Transverse colon (tissue), 4 donors: ENCODE measurements at regions not wholly inside any gene's neighbourhood (a gene's known extent, or its start where the extent isn't known, plus 50 kb on each side); places are given as distances from the start of the nearest gene placed in this dataset.

ENCODE experiments used
- DNase-seq: peaks from one replicate; pipeline ENCODE4 v3.0.0-alpha.2; 2019
- H3K27ac ChIP-seq, 4 donors: fragments of 200-600 bp; sonication (generic); 2 replicates each; pipeline ENCODE4 v1.5.1; 2016 to 2018; ENCODE audit warnings: inconsistent platforms in 4 of 4
- H3K27me3 ChIP-seq: fragments of 200-600 bp; sonication (generic); 2 replicates; pipeline ENCODE4 v1.5.1; 2017; ENCODE audit warnings: inconsistent platforms
- H3K36me3 ChIP-seq, 4 donors: fragments of 200-600 bp; sonication (generic); 2 replicates each; pipeline ENCODE4 v1.5.1; 2017 to 2019; ENCODE audit warnings: inconsistent platforms in 4 of 4
- H3K4me1 ChIP-seq, 4 donors: fragments of 200-600 bp; sonication (generic); 2 replicates each; pipeline ENCODE4 v1.5.1; 2017 to 2020; ENCODE audit warnings: inconsistent platforms in 4 of 4
- H3K4me3 ChIP-seq, 4 donors: fragments of 200-600 bp; sonication (generic); 1 replicate in 1 of 4; 2 replicates in 3 of 4; pipeline versions ENCODE4 v1.5.1 to v1.6.1; 2017 to 2019; ENCODE audit warnings: inconsistent platforms in 4 of 4
- H3K9me3 ChIP-seq, 2 donors: fragments of 200-600 bp; sonication (generic); 2 replicates each; pipeline ENCODE4 v1.5.1; 2017 to 2019; ENCODE audit warnings: inconsistent platforms in 2 of 2
- EP300 ChIP-seq: sonication (generic); formaldehyde crosslinking; IDR thresholded peaks from one replicate; pipeline ENCODE4 v1.6.1; 2017; ENCODE audit warnings: antibody characterized with exemption, low read depth
- POLR2A ChIP-seq: fragments of 450-650 bp; IDR thresholded peaks from one replicate; pipeline ENCODE4 v1.6.1; 2016; ENCODE audit warnings: antibody characterized with exemption, mild to moderate bottlenecking, moderate library complexity
- POLR2AphosphoS5 ChIP-seq, 3 donors: sonication (generic); formaldehyde crosslinking; IDR thresholded peaks; one replicate each; pipeline ENCODE4 v1.6.1; 2016; ENCODE audit warnings: antibody characterized with exemption in 3 of 3
- WGBS, 2 donors: methylation state at CpG; one replicate each; pipeline ENCODE4 v1.1.5; 2018; ENCODE audit warnings: low coverage in 1 of 2; 5-methylcytosine and 5-hydroxymethylcytosine counted together
- in situ Hi-C, 4 donors: fragments of 200-750 bp; cut with MboI; loops; one replicate each; pipeline versions ENCODE4 v1.15.0 to v1.15.1; 2017; ENCODE audit warnings: low sequenced_read_pairs in 3 of 4, low pct_ligation_motif_present in 1 of 4, low pct_unique_long_range_greater_than_20kb in 1 of 4
- intact Hi-C: fragments of 100-400 bp; cut with DNase I; formaldehyde crosslinking; loops from one replicate; pipeline ENCODE4 v1.15.1; 2023; ENCODE audit warnings: low total_unique reads
- TF ChIP-seq, protein P1 (sequence below), 5 experiments: fragments of 200-600 bp in 3 of 5; fragments of 450-650 bp in 2 of 5; sonication (generic) in 3 of 5; IDR thresholded peaks; 1 replicate in 2 of 5; 2 replicates in 3 of 5; pipeline ENCODE4 v1.5.1; 2016 to 2017; ENCODE audit warnings: antibody characterized with exemption in 5 of 5, inconsistent platforms in 3 of 5, mild to moderate bottlenecking in 2 of 5, moderate library complexity in 1 of 5

DNA sequence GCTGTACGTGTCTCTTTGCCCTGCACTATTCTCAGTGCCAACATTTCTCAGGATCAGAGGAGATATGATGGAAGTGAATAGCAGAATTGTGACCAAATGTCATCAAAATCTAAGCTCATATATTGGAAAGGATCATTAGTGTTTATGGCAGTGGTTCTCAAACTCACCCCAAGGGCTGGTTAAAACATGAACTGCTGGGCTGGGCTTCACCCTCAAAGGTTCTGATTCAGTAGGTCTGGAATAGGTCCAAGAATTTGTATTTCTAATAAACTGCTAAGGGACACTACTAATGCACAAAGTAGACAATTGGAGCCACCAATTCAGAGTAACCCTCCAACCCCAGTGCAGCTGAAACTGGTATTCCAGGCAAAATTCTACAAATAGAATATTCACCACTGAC lies 317.9 kb upstream of the UBE2E3 start:
- Histone ChIP-seq H3K27ac (no peak overlapping the region), H3K9me3 (no peaks in the 10 kb centered on the region), H3K27me3 (no peaks in the 10 kb centered on the region), H3K4me1 (peaks cover 0 to 3% (median 0%) of the 10 kb centered on the region in 4 donors), H3K36me3 (no peaks in the 10 kb centered on the region), H3K4me3 (no peak overlapping the region)
- intact Hi-C loops (no loop called here), in situ Hi-C loops (no loop called here)
- no peak for DNase-seq
- TF ChIP-seq EP300 (no peak), POLR2A (no peak), POLR2AphosphoS5 (IDR thresholded peaks at IDR 0.05) (no peak)
- TF ChIP-seq, protein P1, sequence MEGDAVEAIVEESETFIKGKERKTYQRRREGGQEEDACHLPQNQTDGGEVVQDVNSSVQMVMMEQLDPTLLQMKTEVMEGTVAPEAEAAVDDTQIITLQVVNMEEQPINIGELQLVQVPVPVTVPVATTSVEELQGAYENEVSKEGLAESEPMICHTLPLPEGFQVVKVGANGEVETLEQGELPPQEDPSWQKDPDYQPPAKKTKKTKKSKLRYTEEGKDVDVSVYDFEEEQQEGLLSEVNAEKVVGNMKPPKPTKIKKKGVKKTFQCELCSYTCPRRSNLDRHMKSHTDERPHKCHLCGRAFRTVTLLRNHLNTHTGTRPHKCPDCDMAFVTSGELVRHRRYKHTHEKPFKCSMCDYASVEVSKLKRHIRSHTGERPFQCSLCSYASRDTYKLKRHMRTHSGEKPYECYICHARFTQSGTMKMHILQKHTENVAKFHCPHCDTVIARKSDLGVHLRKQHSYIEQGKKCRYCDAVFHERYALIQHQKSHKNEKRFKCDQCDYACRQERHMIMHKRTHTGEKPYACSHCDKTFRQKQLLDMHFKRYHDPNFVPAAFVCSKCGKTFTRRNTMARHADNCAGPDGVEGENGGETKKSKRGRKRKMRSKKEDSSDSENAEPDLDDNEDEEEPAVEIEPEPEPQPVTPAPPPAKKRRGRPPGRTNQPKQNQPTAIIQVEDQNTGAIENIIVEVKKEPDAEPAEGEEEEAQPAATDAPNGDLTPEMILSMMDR (IDR thresholded peaks at IDR 0.05): no peak
- WGBS, 2 donors: 67% methylated on average over 1 of the region's 1 CpG; no CpG with 5 or more reads in 1 of the 2 donors

DNA sequence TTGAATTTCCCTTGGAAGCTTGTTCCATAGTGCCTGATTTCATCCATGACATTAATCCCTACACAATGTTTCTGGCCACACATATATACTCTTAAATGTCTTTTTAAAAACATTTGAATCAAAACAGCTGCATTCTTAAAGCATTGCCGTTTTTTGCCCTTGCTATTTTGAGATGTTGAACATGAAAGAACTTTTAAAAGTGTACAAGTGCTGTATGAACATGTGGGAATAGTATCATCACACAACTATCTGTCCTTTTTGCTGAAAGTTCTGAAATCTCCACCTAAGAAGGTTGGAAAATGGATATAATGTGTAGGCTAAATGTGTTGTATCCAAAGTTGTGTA lies 318.7 kb upstream of the UBE2E3 start:
- no peak for TF ChIP-seq POLR2AphosphoS5 (IDR thresholded peaks at IDR 0.05)
- TF ChIP-seq, protein P1 (IDR thresholded peaks at IDR 0.05): no peak
- H3K36me3 ChIP-seq: no peaks in the 10 kb centered on the region
- intact Hi-C loops: no loop called here
- in situ Hi-C loops: no loop called here
- H3K4me1 ChIP-seq: peaks cover 0 to 3% (median 0%) of the 10 kb centered on the region in 4 donors
- H3K27me3 ChIP-seq: no peaks in the 10 kb centered on the region
- no peak overlapping the region for H3K27ac ChIP-seq
- no peak overlapping the region for H3K4me3 ChIP-seq
- no peak for DNase-seq
- WGBS, 2 donors: 80 to 92% methylated on average over 1 of the region's 1 CpG
- H3K9me3 ChIP-seq: no peaks in the 10 kb centered on the region

DNA sequence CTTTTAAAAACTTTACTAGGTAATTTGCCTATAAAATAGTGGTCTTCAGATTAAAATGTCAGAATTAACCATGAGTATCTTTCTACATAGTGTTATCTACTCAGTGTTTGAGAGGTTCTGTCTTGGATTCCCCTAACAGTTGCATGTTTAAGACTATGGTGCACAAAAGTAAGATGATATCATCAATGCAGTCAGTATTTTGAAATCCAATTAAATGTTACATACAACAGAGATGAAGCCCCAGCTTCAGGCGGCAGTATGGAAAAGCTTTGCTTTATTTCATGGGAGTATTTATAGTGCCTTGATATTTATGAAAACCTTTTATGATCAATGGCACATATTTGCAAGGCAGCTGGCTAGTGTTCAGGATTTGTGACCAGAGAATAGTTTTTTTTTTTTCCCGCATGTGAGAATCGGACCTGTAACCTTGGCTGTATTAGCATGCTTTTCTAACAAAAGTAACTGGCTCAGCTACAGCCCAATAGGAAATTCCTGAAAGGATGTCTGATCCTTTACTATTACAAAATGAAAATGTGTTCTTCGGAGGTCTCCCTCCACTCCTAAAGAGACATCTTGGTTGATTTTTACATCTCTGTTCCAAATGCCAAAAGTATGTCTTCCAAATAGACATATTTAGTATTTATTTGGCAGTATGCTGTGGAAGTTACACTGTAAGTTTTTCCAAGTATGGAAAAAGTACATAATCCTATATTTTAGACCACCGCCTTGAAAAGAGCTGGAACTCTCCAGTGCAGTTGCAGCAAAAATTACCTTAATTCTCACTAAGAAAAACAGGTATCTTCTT lies 319.3 kb upstream of the UBE2E3 start:
- intact Hi-C loops: no loop called here

DNA sequence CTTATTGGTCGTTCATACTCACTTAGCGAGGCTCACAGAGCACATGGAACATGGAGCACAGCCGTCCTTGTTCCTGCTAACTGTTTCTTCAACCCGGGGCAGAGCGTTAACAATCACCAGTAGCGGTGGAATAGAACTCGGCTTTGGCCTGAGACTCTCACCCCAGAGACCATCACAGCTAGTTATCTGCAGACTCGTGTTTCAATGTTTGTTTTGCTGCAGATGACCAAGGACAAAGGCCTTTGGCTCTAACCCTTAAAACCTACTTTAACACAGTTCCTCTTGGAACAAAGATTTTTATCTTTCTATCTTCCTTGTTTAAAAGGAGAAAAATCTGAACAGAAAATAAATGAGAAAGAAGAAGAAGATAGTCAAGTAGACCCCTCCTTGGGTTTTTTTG lies 320.2 kb upstream of the UBE2E3 start:
- Histone ChIP-seq H3K9me3 (no peaks in the 10 kb centered on the region), H3K4me1 (peaks cover 0 to 3% (median 0%) of the 10 kb centered on the region in 4 donors), H3K27ac (no peak overlapping the region), H3K36me3 (no peaks in the 10 kb centered on the region), H3K4me3 (no peak overlapping the region), H3K27me3 (no peaks in the 10 kb centered on the region)
- WGBS, 2 donors: 75 to 79% methylated on average over 2 to 8 of the region's 8 CpGs
- no peak for DNase-seq
- intact Hi-C loops (no loop called here), in situ Hi-C loops (no loop called here)
- TF ChIP-seq, protein P1 (IDR thresholded peaks at IDR 0.05): no peak
- TF ChIP-seq POLR2AphosphoS5 (IDR thresholded peaks at IDR 0.05): no peak
- no peak for TF ChIP-seq POLR2A
- TF ChIP-seq EP300: no peak

More for the DNA sequence above, 319.3 kb upstream of the UBE2E3 start:
- no peaks in the 10 kb centered on the region for H3K36me3 ChIP-seq
- no peaks in the 10 kb centered on the region for H3K27me3 ChIP-seq
- WGBS, 2 donors: 79 to 87% methylated on average over 4 to 5 of the region's 5 CpGs
- H3K27ac ChIP-seq: no peak overlapping the region
- peaks cover 0 to 3% (median 0%) of the 10 kb centered on the region in 4 donors for H3K4me1 ChIP-seq
- no peaks in the 10 kb centered on the region for H3K9me3 ChIP-seq
- in situ Hi-C loops: no loop called here
- no peak overlapping the region for H3K4me3 ChIP-seq
- DNase-seq: no peak
- no peak for TF ChIP-seq POLR2A
- no peak for TF ChIP-seq POLR2AphosphoS5 (IDR thresholded peaks at IDR 0.05)
- TF ChIP-seq, protein P1 (IDR thresholded peaks at IDR 0.05): no peak
- no peak for TF ChIP-seq EP300
